AG09309 (cell line): ENCODE measurements at regions not wholly inside any gene's neighbourhood (a gene's known extent, or its start where the extent isn't known, plus 50 kb on each side); places are given as distances from the start of the nearest gene placed in this dataset.
A peak's percentile ranks its signal among the peaks of the same experiment; 100 is the strongest.

Experiments
- DNase-seq: peaks from one replicate; pipeline ENCODE4 v3.0.0-alpha.2; 2010; ENCODE audit warnings: low read depth
- H3K4me3 ChIP-seq: 2 replicates; pipeline ENCODE4 v1.5.1; 2011; ENCODE audit warnings: mild to moderate bottlenecking, low read depth, low read length, moderate library complexity; ENCODE audit not compliant: control insufficient read depth
- CTCF ChIP-seq: IDR thresholded peaks from 2 replicates; pipeline ENCODE4 v1.5.1; 2011; ENCODE audit warnings: mild to moderate bottlenecking, low read depth, low read length, inconsistent platforms; ENCODE audit not compliant: insufficient read depth, control insufficient read depth; ENCODE audit errors: missing control alignments

- no peak overlapping the region for H3K4me3 ChIP-seq
- TF ChIP-seq CTCF: no peak
- no peak for DNase-seq
These were observed 165.4 kb upstream of the SLC1A4 start for GRCh38 chr2:64823794-64824193.

GRCh38 chr2:64825831-64826491 is 163.2 kb upstream of the SLC1A4 start:
- DNase-seq: no peak
- no peak overlapping the region for H3K4me3 ChIP-seq

GRCh38 chr2:64826703-64827102 is 162.5 kb upstream of the SLC1A4 start:
- DNase-seq: no peak
- TF ChIP-seq CTCF: no peak
- no peak overlapping the region for H3K4me3 ChIP-seq

More at GRCh38 chr2:64825831-64826491, 163.2 kb upstream of the SLC1A4 start:
- TF ChIP-seq CTCF: no peak

- no peak for DNase-seq
- no peak for TF ChIP-seq CTCF
- H3K4me3 ChIP-seq: no peak overlapping the region
These were observed 160.9 kb upstream of the SLC1A4 start for GRCh38 chr2:64828261-64828660.

- DNase-seq: no peak
- no peak overlapping the region for H3K4me3 ChIP-seq
- no peak for TF ChIP-seq CTCF
These were observed 159.7 kb upstream of the SLC1A4 start for GRCh38 chr2:64829525-64829924.

GRCh38 chr2:64831134-64831976 is 157.8 kb upstream of the SLC1A4 start:
- TF ChIP-seq CTCF: peak; percentile 95
- no peak overlapping the region for H3K4me3 ChIP-seq

More at GRCh38 chr2:64831134-64831976, 157.8 kb upstream of the SLC1A4 start:
- DNase-seq: peak; percentile 83
